NCI-H446 treated with DMSO at 0.1 percent for 48 hours (cell line): ENCODE measurements at regions not wholly inside any gene's neighbourhood (a gene's known extent, or its start where the extent isn't known, plus 50 kb on each side); places are given as distances from the start of the nearest gene placed in this dataset.
"Not testable (repeated sequence)": the region's sequence is repeated elsewhere in the genome, so short reads cannot be mapped to it uniquely, and the experiment has no call there.

Experiments used
- DNase-seq: peaks from one replicate; lab custom pipeline; 2025; lab: John Stamatoyannopoulos, UW

- DNase-seq = no peak
Measured at GRCh38 chr7:145919712-145920111, 196.9 kb upstream of the CNTNAP2 start.

GRCh38 chr7:145916776-145917175 lies 199.8 kb upstream of the CNTNAP2 start:
- no peak for DNase-seq

GRCh38 chr7:145915679-145916078 lies 200.9 kb upstream of the CNTNAP2 start:
- DNase-seq = no peak

- DNase-seq = no peak
Measured at GRCh38 chr7:145909991-145910513, 206.5 kb upstream of the CNTNAP2 start.

- no peak for DNase-seq
Measured at GRCh38 chr7:145903658-145904057, 212.9 kb upstream of the CNTNAP2 start.

- DNase-seq = no peak
Measured at GRCh38 chr7:145902123-145902522, 214.5 kb upstream of the CNTNAP2 start.

GRCh38 chr7:145899938-145900337 lies 216.7 kb upstream of the CNTNAP2 start:
- DNase-seq = no peak

GRCh38 chr7:145893925-145894535 lies 222.6 kb upstream of the CNTNAP2 start:
- DNase-seq = no peak

GRCh38 chr7:145884716-145885514 lies 231.7 kb upstream of the CNTNAP2 start:
- DNase-seq = no peak

GRCh38 chr7:145876376-145876775 lies 240.2 kb upstream of the CNTNAP2 start:
- DNase-seq = no peak

- DNase-seq = no peak
Measured at GRCh38 chr7:145875267-145875666, 241.3 kb upstream of the CNTNAP2 start.

GRCh38 chr7:145868935-145869334 lies 247.7 kb upstream of the CNTNAP2 start:
- no peak for DNase-seq

- no peak for DNase-seq
Measured at GRCh38 chr7:145862212-145862611, 254.4 kb upstream of the CNTNAP2 start.

- no peak for DNase-seq
Measured at GRCh38 chr7:145860809-145861208, 255.8 kb upstream of the CNTNAP2 start.

- DNase-seq = no peak
Measured at GRCh38 chr7:145850636-145851035, 266.0 kb upstream of the CNTNAP2 start.

GRCh38 chr7:145848691-145849090 lies 267.9 kb upstream of the CNTNAP2 start:
- peak; percentile 3 for DNase-seq

GRCh38 chr7:145845345-145845744 lies 271.3 kb upstream of the CNTNAP2 start:
- no peak for DNase-seq

GRCh38 chr7:145839814-145840213 lies 276.8 kb upstream of the CNTNAP2 start:
- DNase-seq = no peak

GRCh38 chr7:145831616-145832206 lies 284.9 kb upstream of the CNTNAP2 start:
- DNase-seq = no peak

GRCh38 chr7:145817687-145818086 lies 298.9 kb upstream of the CNTNAP2 start:
- DNase-seq = no peak

GRCh38 chr7:145812218-145812617 lies 304.4 kb upstream of the CNTNAP2 start:
- no peak for DNase-seq

- DNase-seq = not testable (repeated sequence)
Measured at GRCh38 chr7:145805496-145805895, 311.1 kb upstream of the CNTNAP2 start.

GRCh38 chr7:145797507-145797906 lies 319.1 kb upstream of the CNTNAP2 start:
- no peak for DNase-seq
